CD4-positive, alpha-beta T cell (primary cell): ENCODE measurements at regions not wholly inside any gene's neighbourhood (a gene's known extent, or its start where the extent isn't known, plus 50 kb on each side); places are given as distances from the start of the nearest gene placed in this dataset.

ENCODE experiments used
- ATAC-seq: fragments of 200-7000 bp; cut with Tn5 transposase; one replicate; pipeline ENCODE4 v1.10.0; 2022; ENCODE audit warnings: mild to moderate bottlenecking; ENCODE audit not compliant: poor library complexity
- CTCF ChIA-PET: fragments of 350-600 bp; sonication (Branson Sonifier 250); formaldehyde crosslinking; loops from one replicate; lab custom pipeline; 2021; ENCODE audit warnings: antibody characterized with exemption, inconsistent platforms; lab: Charles Lee
- POLR2A ChIA-PET: fragments of 350-600 bp; sonication (Branson Sonifier 250); formaldehyde crosslinking; loops from one replicate; lab custom pipeline; 2021; ENCODE audit warnings: antibody characterized with exemption, inconsistent platforms; lab: Charles Lee
- DNase-seq, 14 experiments: peaks; one replicate each; pipeline ENCODE4 v3.0.0-alpha.2; 2013 to 2020; ENCODE audit warnings: mixed read lengths in 2 of 14
- H3K27ac ChIP-seq, 2 donors: one replicate each; pipeline versions ENCODE4 v1.5.1 to v1.7.0; 2013; ENCODE audit warnings: low read length in 2 of 2, low read depth in 1 of 2, mild to moderate bottlenecking in 1 of 2
- H3K27me3 ChIP-seq, 2 experiments: 1 replicate in 1 of 2; 2 replicates in 1 of 2; pipeline versions ENCODE4 v1.6.1 to v1.7.0; 2013; ENCODE audit warnings: low read length in 2 of 2, control low read depth in 1 of 2, mild to moderate bottlenecking in 1 of 2, moderate library complexity in 1 of 2; ENCODE audit not compliant: insufficient read depth in 2 of 2, control insufficient read depth in 1 of 2
- H3K36me3 ChIP-seq: one replicate; pipeline ENCODE4 v1.6.1; 2013; ENCODE audit warnings: low read length, control low read depth; ENCODE audit not compliant: insufficient read depth
- H3K4me1 ChIP-seq: one replicate; pipeline ENCODE4 v1.6.1; 2013; ENCODE audit warnings: low read length, control low read depth; ENCODE audit not compliant: insufficient read depth
- H3K4me3 ChIP-seq: one replicate; pipeline ENCODE4 v1.5.1; 2013; ENCODE audit warnings: mild to moderate bottlenecking, low read length, moderate library complexity
- H3K9me3 ChIP-seq, 2 experiments: 1 replicate in 1 of 2; 2 replicates in 1 of 2; pipeline versions ENCODE4 v1.6.1 to v1.7.0; 2013; ENCODE audit warnings: low read length in 2 of 2, mild to moderate bottlenecking in 2 of 2, control low read depth in 1 of 2, moderate library complexity in 1 of 2; ENCODE audit not compliant: control insufficient read depth in 1 of 2, insufficient read depth in 1 of 2
- H3K27ac Mint-ChIP-seq: one replicate; pipeline ENCODE4 v1.8.0; 2020; ENCODE audit warnings: mixed read lengths
- H3K27me3 Mint-ChIP-seq: one replicate; pipeline ENCODE4 v1.8.0; 2021; ENCODE audit warnings: mixed read lengths
- H3K36me3 Mint-ChIP-seq: one replicate; pipeline ENCODE4 v1.8.0; 2021; ENCODE audit warnings: low read depth, mixed read lengths
- H3K4me1 Mint-ChIP-seq: one replicate; pipeline ENCODE4 v1.8.0; 2021; ENCODE audit warnings: low read depth, mixed read lengths
- H3K4me3 Mint-ChIP-seq: one replicate; pipeline ENCODE4 v1.8.0; 2020; ENCODE audit warnings: mild to moderate bottlenecking, mixed read lengths
- H3K9me3 Mint-ChIP-seq: one replicate; pipeline ENCODE4 v1.8.0; 2020; ENCODE audit warnings: mixed read lengths
- CTCF ChIP-seq: fragments of 200-600 bp; IDR thresholded peaks from one replicate; pipeline ENCODE4 v1.8.0; 2022; ENCODE audit warnings: antibody characterized with exemption, mild to moderate bottlenecking
- intact Hi-C, 2 experiments: fragments of 100-400 bp; cut with DNase I in 1 of 2; cut with micrococcal nuclease in 1 of 2; formaldehyde crosslinking; loops; one replicate each; pipeline versions ENCODE4 v1.15.1 to v1.9.0; 2023 to 2025; cut with DNase I, micrococcal nuclease

DNA sequence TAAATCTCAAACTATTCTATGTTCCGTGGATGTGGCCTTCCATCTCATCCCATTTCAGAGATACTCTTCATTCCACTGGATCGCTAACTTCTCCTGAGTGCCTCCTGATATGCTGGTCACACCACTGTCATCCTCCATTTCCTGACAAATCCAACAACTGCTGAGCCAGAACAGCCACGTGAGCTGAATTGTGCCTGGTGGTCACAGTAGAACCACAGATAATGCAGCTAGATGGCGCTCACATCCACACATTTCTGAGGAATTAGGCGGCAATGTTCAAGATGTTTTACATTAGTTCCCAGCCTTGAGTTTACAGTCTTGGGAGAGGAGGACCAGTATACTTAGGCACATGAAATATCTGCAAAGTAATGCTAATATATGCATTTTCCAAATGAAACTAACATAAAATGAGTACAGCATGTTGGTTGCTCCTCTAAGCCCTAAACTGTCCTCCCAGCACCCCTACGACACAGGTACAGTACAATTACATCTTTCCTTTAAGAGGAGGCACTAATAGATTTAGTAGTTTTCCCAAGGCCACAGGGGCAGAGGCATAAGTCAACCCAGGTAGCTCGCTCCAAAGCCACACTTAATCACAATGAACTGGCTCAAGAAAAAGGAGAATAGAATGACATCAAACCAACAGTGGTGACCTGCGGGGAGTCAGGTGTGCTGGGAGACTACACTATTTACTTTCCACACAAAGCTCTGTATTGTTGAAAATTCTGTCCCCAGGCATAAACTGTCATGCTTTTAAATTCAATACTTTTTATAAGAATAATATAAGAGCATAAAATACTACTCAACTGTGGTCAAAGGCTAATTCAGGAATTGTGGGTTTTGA is 134.2 kb downstream of the CHIC2 start:
- Histone ChIP-seq H3K4me1 (no peaks in the 10 kb centered on the region), H3K9me3 (no peaks in the 10 kb centered on the region), H3K4me3 (no peak overlapping the region), H3K36me3 (no peaks in the 10 kb centered on the region), H3K27me3 (peaks cover 0 to 3% of the 10 kb centered on the region in 2 experiments), H3K27ac (no peak overlapping the region)
- Mint-ChIP-seq H3K4me3 (no peak overlapping the region), H3K27me3 (peaks cover 11% of the 10 kb centered on the region), H3K36me3 (no peaks in the 10 kb centered on the region), H3K4me1 (no peaks in the 10 kb centered on the region), H3K9me3 (no peaks in the 10 kb centered on the region), H3K27ac (no peak overlapping the region)
- TF ChIP-seq CTCF = peak; percentile 79
- ChIA-PET CTCF (interaction anchor here (0.7 to 3.5 kb wide), 8 partner anchors 10 to 731 kb away, joined by 3 to 30 read pairs (median 4); no protein-coding TSS in a partner anchor), POLR2A (no interaction called here)
- DNase-seq = peak; percentile 25 to 76 (median 38)
- no peak for ATAC-seq
- intact Hi-C loops = loop anchor here (1.0 to 5.0 kb wide), 3 partner anchors 288 to 733 kb away; no protein-coding TSS in a partner anchor

- POLR2A ChIA-PET = no interaction called here
- H3K27me3 ChIP-seq = peaks cover 0 to 3% of the 10 kb centered on the region in 2 experiments
- intact Hi-C loops = loop anchor here in 1 of 2 experiments (5.0 kb wide), 1 partner anchor 732 kb away; no protein-coding TSS in a partner anchor
- Mint-ChIP-seq H3K9me3 (no peaks in the 10 kb centered on the region), H3K4me1 (no peaks in the 10 kb centered on the region), H3K27ac (no peak overlapping the region), H3K36me3 (no peaks in the 10 kb centered on the region), H3K4me3 (no peak overlapping the region), H3K27me3 (peaks cover 9% of the 10 kb centered on the region)
- H3K4me3 ChIP-seq = no peak overlapping the region
- no peak overlapping the region for H3K27ac ChIP-seq
- no peaks in the 10 kb centered on the region for H3K36me3 ChIP-seq
- ATAC-seq (no peak), DNase-seq (no peak)
- no peak for TF ChIP-seq CTCF
- H3K9me3 ChIP-seq = no peaks in the 10 kb centered on the region
- no peaks in the 10 kb centered on the region for H3K4me1 ChIP-seq
- CTCF ChIA-PET = interaction anchor here (0.7 to 3.5 kb wide), 7 partner anchors 9 to 730 kb away, joined by 3 to 30 read pairs (median 5); no protein-coding TSS in a partner anchor
Observed at GRCh38 chr4:53929311-53929710, 135.1 kb downstream of the CHIC2 start.

GRCh38 chr4:53928825-53929224 is 135.6 kb downstream of the CHIC2 start:
- POLR2A ChIA-PET = no interaction called here
- Histone ChIP-seq H3K27me3 (peaks cover 0 to 3% of the 10 kb centered on the region in 2 experiments), H3K4me1 (no peaks in the 10 kb centered on the region), H3K4me3 (no peak overlapping the region), H3K27ac (no peak overlapping the region), H3K9me3 (no peaks in the 10 kb centered on the region), H3K36me3 (no peaks in the 10 kb centered on the region)
- no peak overlapping the region for H3K27ac Mint-ChIP-seq
- CTCF ChIA-PET = interaction anchor here (3.5 kb wide), 1 partner anchor 305 kb away, joined by 30 read pairs; no protein-coding TSS in a partner anchor
- ATAC-seq (no peak), DNase-seq (no peak)
- no peak overlapping the region for H3K4me3 Mint-ChIP-seq
- intact Hi-C loops = loop anchor here in 1 of 2 experiments (5.0 kb wide), 1 partner anchor 732 kb away; no protein-coding TSS in a partner anchor
- peaks cover 9% of the 10 kb centered on the region for H3K27me3 Mint-ChIP-seq
- no peak for TF ChIP-seq CTCF
- no peaks in the 10 kb centered on the region for H3K36me3 Mint-ChIP-seq
- H3K9me3 Mint-ChIP-seq = no peaks in the 10 kb centered on the region
- no peaks in the 10 kb centered on the region for H3K4me1 Mint-ChIP-seq
